ENCODE measurements at regions not wholly inside any gene's neighbourhood (a gene's known extent, or its start where the extent isn't known, plus 50 kb on each side); places are given as distances from the start of the nearest gene placed in this dataset.
A peak's percentile ranks its signal among the peaks of the same experiment; 100 is the strongest.
"Not testable (repeated sequence)": the region's sequence is repeated elsewhere in the genome, so short reads cannot be mapped to it uniquely, and the experiment has no call there.

- intact Hi-C loops (cut with DNase I), result no loop called here
- DNase-seq (ENCODE audit: low spot score), result no peak
Measured at GRCh38 chr5:126023994-126024441, 399.2 kb upstream of the GRAMD2B start.

GRCh38 chr5:126027149-126027548 lies 396.1 kb upstream of the GRAMD2B start:
- DNase-seq (ENCODE audit: low spot score), result no peak
- intact Hi-C loops (cut with DNase I), result no loop called here

GRCh38 chr5:126027652-126028051 lies 395.6 kb upstream of the GRAMD2B start:
- DNase-seq (ENCODE audit: low spot score), result no peak
- intact Hi-C loops (cut with DNase I), result no loop called here

- intact Hi-C loops (cut with DNase I), result no loop called here
Measured at GRCh38 chr5:126028336-126028735, 394.9 kb upstream of the GRAMD2B start.

GRCh38 chr5:126029282-126029681 lies 393.9 kb upstream of the GRAMD2B start:
- DNase-seq (ENCODE audit: low spot score); intact Hi-C loops (cut with DNase I): not testable (repeated sequence)

More at GRCh38 chr5:126028336-126028735, 394.9 kb upstream of the GRAMD2B start:
- DNase-seq (ENCODE audit: low spot score), result no peak

- no peak for DNase-seq (ENCODE audit: low spot score)
- intact Hi-C loops (cut with DNase I), result no loop called here
Measured at GRCh38 chr5:126030698-126031097, 392.5 kb upstream of the GRAMD2B start.

- intact Hi-C loops (cut with DNase I), result no loop called here
- peak; percentile 83 for DNase-seq (ENCODE audit: low spot score)
Measured at GRCh38 chr5:126031989-126032716, 391.1 kb upstream of the GRAMD2B start.

- intact Hi-C loops (cut with DNase I), result loop anchor here (5.0 kb wide), 1 partner anchor 41 kb away; no protein-coding TSS in a partner anchor
- no peak for DNase-seq (ENCODE audit: low spot score)
Measured at GRCh38 chr5:126043688-126044087, 379.5 kb upstream of the GRAMD2B start.

GRCh38 chr5:126044111-126044668 lies 379.0 kb upstream of the GRAMD2B start:
- DNase-seq (ENCODE audit: low spot score), result no peak
- intact Hi-C loops (cut with DNase I), result loop anchor here (5.0 kb wide), 1 partner anchor 42 kb away; no protein-coding TSS in a partner anchor

GRCh38 chr5:126044931-126045565 lies 378.2 kb upstream of the GRAMD2B start:
- intact Hi-C loops (cut with DNase I), result loop anchor here (5.0 kb wide), 1 partner anchor 43 kb away; no protein-coding TSS in a partner anchor
- no peak for DNase-seq (ENCODE audit: low spot score)

GRCh38 chr5:126046318-126046717 lies 376.9 kb upstream of the GRAMD2B start:
- no peak for DNase-seq (ENCODE audit: low spot score)
- intact Hi-C loops (cut with DNase I), result no loop called here

GRCh38 chr5:126046846-126047571 lies 376.2 kb upstream of the GRAMD2B start:
- DNase-seq (ENCODE audit: low spot score), result no peak
- intact Hi-C loops (cut with DNase I), result no loop called here

GRCh38 chr5:126052120-126052519 lies 371.1 kb upstream of the GRAMD2B start:
- DNase-seq (ENCODE audit: low spot score), result no peak
- intact Hi-C loops (cut with DNase I), result no loop called here

- intact Hi-C loops (cut with DNase I), result no loop called here
- DNase-seq (ENCODE audit: low spot score), result no peak
Measured at GRCh38 chr5:126052791-126053190, 370.4 kb upstream of the GRAMD2B start.

GRCh38 chr5:126053630-126054029 lies 369.6 kb upstream of the GRAMD2B start:
- no peak for DNase-seq (ENCODE audit: low spot score)
- intact Hi-C loops (cut with DNase I), result no loop called here

- intact Hi-C loops (cut with DNase I), result no loop called here
- no peak for DNase-seq (ENCODE audit: low spot score)
Measured at GRCh38 chr5:126054577-126055347, 368.4 kb upstream of the GRAMD2B start.

- DNase-seq (ENCODE audit: low spot score), result no peak
- intact Hi-C loops (cut with DNase I), result no loop called here
Measured at GRCh38 chr5:126055348-126055729, 367.9 kb upstream of the GRAMD2B start.

- DNase-seq (ENCODE audit: low spot score), result no peak
- intact Hi-C loops (cut with DNase I), result no loop called here
Measured at GRCh38 chr5:126056352-126056751, 366.9 kb upstream of the GRAMD2B start.

- intact Hi-C loops (cut with DNase I), result no loop called here
- no peak for DNase-seq (ENCODE audit: low spot score)
Measured at GRCh38 chr5:126056851-126057622, 366.2 kb upstream of the GRAMD2B start.
